PFSK-1 (cell line): ENCODE measurements at regions not wholly inside any gene's neighbourhood (a gene's known extent, or its start where the extent isn't known, plus 50 kb on each side); places are given as distances from the start of the nearest gene placed in this dataset.

Experiments
- SIN3A ChIP-seq: IDR thresholded peaks from 2 replicates; pipeline ENCODE4 v1.6.1; 2012; ENCODE audit warnings: mild to moderate bottlenecking, low read length, moderate library complexity, borderline replicate concordance; ENCODE audit not compliant: insufficient read depth
- TAF1 ChIP-seq: IDR thresholded peaks from 2 replicates; pipeline ENCODE4 v1.6.1; 2012; ENCODE audit warnings: low read length, control low read depth, borderline replicate concordance; ENCODE audit not compliant: insufficient read depth

DNA sequence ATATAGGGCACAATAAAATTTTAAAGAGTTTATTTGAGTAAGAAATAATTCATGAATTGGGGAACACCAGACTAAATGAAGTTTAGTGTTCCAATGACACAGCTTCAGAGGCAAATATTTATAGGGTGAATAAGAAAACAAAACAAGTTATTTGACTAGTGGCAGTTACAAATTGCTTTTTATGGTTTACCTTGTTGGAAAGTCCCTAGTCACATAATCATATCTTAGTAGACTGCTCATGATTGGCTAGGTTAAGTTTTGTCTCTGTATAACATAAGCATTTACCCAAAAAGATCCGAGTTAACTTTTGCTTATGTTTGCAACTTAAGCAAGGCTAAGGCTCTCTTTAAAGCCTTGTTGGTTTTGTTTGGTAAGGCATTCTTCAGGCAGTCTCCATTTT is 224.7 kb upstream of the MIR17HG start:
- no peak for TF ChIP-seq SIN3A
- TF ChIP-seq TAF1 = no peak
